ENCODE measurements at regions not wholly inside any gene's neighbourhood (a gene's known extent, or its start where the extent isn't known, plus 50 kb on each side); places are given as distances from the start of the nearest gene placed in this dataset.

- Histone ChIP-seq H3K4me1 (ENCODE audit: insufficient read depth, low read length) (no peaks in the 10 kb centered on the region), H3K4ac (ENCODE audit: low read depth, low read length) (no peak overlapping the region), H2BK120ac (ENCODE audit: low read depth, low read length, poor library complexity, severe bottlenecking) (no peak overlapping the region), H3K14ac (ENCODE audit: insufficient read depth, low read length) (no peak overlapping the region), H3K79me1 (ENCODE audit: insufficient read depth, low read depth, low read length, poor library complexity, severe bottlenecking) (no peaks in the 10 kb centered on the region), H3K23me2 (ENCODE audit: insufficient read length, low read depth, low read length, poor library complexity, severe bottlenecking) (no peaks in the 10 kb centered on the region), H4K5ac (ENCODE audit: insufficient read length, low read depth, low read length) (no peak overlapping the region), H3K9me3 (ENCODE audit: control insufficient read depth, low read depth, low read length) (no peaks in the 10 kb centered on the region), H3K23ac (ENCODE audit: insufficient read length, low read depth, low read length) (no peak overlapping the region), H3K9ac (ENCODE audit: extremely low read depth, insufficient read length, low read length) (no peak overlapping the region), H3K56ac (ENCODE audit: insufficient read length, low read depth, low read length) (no peak overlapping the region), H2AFZ (ENCODE audit: low read length) (no peak overlapping the region), H2BK12ac (ENCODE audit: insufficient read length, low read depth, low read length) (no peak overlapping the region), H2AK5ac (ENCODE audit: insufficient read length, low read length) (no peak overlapping the region), H3K27ac (ENCODE audit: insufficient read length, low read depth, low read length) (no peak overlapping the region), H2BK15ac (ENCODE audit: low read depth, low read length) (no peak overlapping the region), H3K79me2 (ENCODE audit: insufficient read depth, low read length) (no peaks in the 10 kb centered on the region), H4K91ac (ENCODE audit: insufficient read length, low read depth, low read length) (no peak overlapping the region), H3T11ph (ENCODE audit: low read length) (no peak overlapping the region), H3K18ac (ENCODE audit: insufficient read length, low read depth, low read length) (no peak overlapping the region), H2BK5ac (ENCODE audit: insufficient read length, low read length) (no peak overlapping the region), H4K20me1 (ENCODE audit: control insufficient read depth, insufficient read depth, insufficient read length) (no peaks in the 10 kb centered on the region), H4K8ac (replicated peaks; ENCODE audit: insufficient read length, low read depth, low read length) (no peak overlapping the region), H3K27me3 (ENCODE audit: insufficient read depth, low read length) (no peaks in the 10 kb centered on the region), H3K4me2 (ENCODE audit: insufficient read depth, insufficient read length, low read length) (no peak overlapping the region), H2BK20ac (ENCODE audit: low read depth, low read length, poor library complexity, severe bottlenecking) (no peak overlapping the region)
- Mint-ChIP-seq H3K27ac (no peak overlapping the region), H3K4me3 (no peak overlapping the region), H3K9me3 (no peaks in the 10 kb centered on the region), H3K36me3 (ENCODE audit: insufficient read depth in 1 of 3, low read depth in 3 of 3) (no peaks in the 10 kb centered on the region; a peak in 1 of 7 replicates), H3K27me3 (ENCODE audit: low read depth) (no peaks in the 10 kb centered on the region), H3K4me1 (peaks cover 12 to 13% of the 10 kb centered on the region in 2 experiments)
- no CpG with 5 or more reads among the region's 8 CpGs for WGBS (ENCODE audit: extremely low coverage, insufficient read length, low lambda C conversion rate)
- no peak for TF ChIP-seq CTCF (conservative IDR thresholded peaks at IDR 0.05)
- no peak for DNase-seq
These were observed 220.0 kb upstream of the SPTLC3 start for GRCh38 chr20:12788632-12789299.
